Bronchial epithelial cell (primary cell): ENCODE measurements at regions not wholly inside any gene's neighbourhood (a gene's known extent, or its start where the extent isn't known, plus 50 kb on each side); places are given as distances from the start of the nearest gene placed in this dataset.
"Not testable (repeated sequence)": the region's sequence is repeated elsewhere in the genome, so short reads cannot be mapped to it uniquely, and the experiment has no call there.

Source experiments
- DNase-seq: peaks from one replicate; pipeline ENCODE4 v3.0.0-alpha.2; 2010; ENCODE audit warnings: low read depth
- FAIRE-seq: peaks from 2 replicates; lab custom pipeline; 2011; peaks lifted over from hg19 to GRCh38; lab: Jason Lieb, UNC
- H3K27me3 ChIP-seq: 2 replicates; pipeline ENCODE4 v1.5.1; 2011; ENCODE audit warnings: low read length; ENCODE audit not compliant: control insufficient read depth, insufficient read depth
- H3K36me3 ChIP-seq: 2 replicates; pipeline ENCODE4 v1.5.1; 2011; ENCODE audit warnings: low read length; ENCODE audit not compliant: control insufficient read depth, insufficient read depth
- H3K4me3 ChIP-seq: 2 replicates; pipeline ENCODE4 v1.5.1; 2011; ENCODE audit warnings: mild to moderate bottlenecking, low read depth, low read length, control low read depth
- TF ChIP-seq, protein P1 (sequence below): IDR thresholded peaks from 2 replicates; pipeline ENCODE4 v1.5.1; 2011; ENCODE audit warnings: mild to moderate bottlenecking, moderate library complexity, low read length, control low read depth, inconsistent platforms; ENCODE audit not compliant: insufficient read depth, severe bottlenecking

DNA sequence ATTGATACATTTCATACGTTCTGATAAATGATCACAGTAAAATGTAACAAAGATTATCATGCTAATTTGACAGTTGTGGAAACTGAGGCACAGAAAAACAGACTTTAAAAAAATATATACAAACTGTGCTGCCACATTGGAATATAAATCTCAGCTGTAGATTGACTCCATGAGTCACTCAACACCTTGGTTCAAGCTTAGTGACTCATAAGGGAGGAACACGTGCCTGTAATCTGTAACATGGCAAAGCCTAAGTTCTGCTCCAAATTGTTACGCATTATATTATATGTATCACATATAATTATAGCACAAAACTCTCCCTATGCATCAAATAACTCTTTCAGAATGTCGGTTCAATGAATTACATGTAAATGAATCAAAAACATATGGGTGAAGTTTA, 1047.5 kb downstream of the GATA3 start:
- Histone ChIP-seq H3K27me3 (no peaks in the 10 kb centered on the region), H3K36me3 (no peaks in the 10 kb centered on the region), H3K4me3 (no peak overlapping the region)
- peak; percentile 54 for DNase-seq
- TF ChIP-seq, protein P1, sequence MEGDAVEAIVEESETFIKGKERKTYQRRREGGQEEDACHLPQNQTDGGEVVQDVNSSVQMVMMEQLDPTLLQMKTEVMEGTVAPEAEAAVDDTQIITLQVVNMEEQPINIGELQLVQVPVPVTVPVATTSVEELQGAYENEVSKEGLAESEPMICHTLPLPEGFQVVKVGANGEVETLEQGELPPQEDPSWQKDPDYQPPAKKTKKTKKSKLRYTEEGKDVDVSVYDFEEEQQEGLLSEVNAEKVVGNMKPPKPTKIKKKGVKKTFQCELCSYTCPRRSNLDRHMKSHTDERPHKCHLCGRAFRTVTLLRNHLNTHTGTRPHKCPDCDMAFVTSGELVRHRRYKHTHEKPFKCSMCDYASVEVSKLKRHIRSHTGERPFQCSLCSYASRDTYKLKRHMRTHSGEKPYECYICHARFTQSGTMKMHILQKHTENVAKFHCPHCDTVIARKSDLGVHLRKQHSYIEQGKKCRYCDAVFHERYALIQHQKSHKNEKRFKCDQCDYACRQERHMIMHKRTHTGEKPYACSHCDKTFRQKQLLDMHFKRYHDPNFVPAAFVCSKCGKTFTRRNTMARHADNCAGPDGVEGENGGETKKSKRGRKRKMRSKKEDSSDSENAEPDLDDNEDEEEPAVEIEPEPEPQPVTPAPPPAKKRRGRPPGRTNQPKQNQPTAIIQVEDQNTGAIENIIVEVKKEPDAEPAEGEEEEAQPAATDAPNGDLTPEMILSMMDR = no peak
- FAIRE-seq = no peak

- TF ChIP-seq, protein P1 = no peak
- no peak for FAIRE-seq
- H3K27me3 ChIP-seq = no peaks in the 10 kb centered on the region
Measured at GRCh38 chr10:9103301-9103700, 1048.8 kb downstream of the GATA3 start.

DNA sequence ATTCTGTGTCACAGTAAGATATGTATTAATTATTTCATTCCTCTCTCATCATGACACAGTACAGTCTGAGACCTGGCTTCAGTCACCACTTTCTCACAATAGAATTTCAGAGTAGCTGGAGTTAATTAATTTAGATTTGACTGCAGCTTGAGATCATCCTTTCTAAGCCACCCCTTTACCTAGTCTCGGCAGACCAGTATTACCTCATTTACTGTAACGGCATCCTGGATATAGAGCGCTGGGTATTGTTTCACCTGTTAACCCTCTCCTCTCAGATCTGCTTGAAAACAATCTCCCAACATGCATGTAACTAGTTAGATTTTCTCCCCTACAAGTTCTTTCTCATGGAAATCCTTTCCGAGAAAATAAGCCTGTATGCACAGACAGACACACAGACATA, 1057.5 kb downstream of the GATA3 start:
- Histone ChIP-seq H3K27me3 (no peaks in the 10 kb centered on the region), H3K36me3 (no peaks in the 10 kb centered on the region), H3K4me3 (no peak overlapping the region)
- TF ChIP-seq, protein P1 = no peak
- FAIRE-seq = no peak
- no peak for DNase-seq

More at GRCh38 chr10:9103301-9103700, 1048.8 kb downstream of the GATA3 start:
- no peak for DNase-seq
- H3K36me3 ChIP-seq = no peaks in the 10 kb centered on the region
- H3K4me3 ChIP-seq = no peak overlapping the region

- H3K27me3 ChIP-seq = no peaks in the 10 kb centered on the region
- FAIRE-seq (no peak), DNase-seq (no peak)
- no peak overlapping the region for H3K4me3 ChIP-seq
- TF ChIP-seq, protein P1 = no peak
- H3K36me3 ChIP-seq = no peaks in the 10 kb centered on the region
Measured at GRCh38 chr10:9126728-9127127, 1072.2 kb downstream of the GATA3 start.

DNA sequence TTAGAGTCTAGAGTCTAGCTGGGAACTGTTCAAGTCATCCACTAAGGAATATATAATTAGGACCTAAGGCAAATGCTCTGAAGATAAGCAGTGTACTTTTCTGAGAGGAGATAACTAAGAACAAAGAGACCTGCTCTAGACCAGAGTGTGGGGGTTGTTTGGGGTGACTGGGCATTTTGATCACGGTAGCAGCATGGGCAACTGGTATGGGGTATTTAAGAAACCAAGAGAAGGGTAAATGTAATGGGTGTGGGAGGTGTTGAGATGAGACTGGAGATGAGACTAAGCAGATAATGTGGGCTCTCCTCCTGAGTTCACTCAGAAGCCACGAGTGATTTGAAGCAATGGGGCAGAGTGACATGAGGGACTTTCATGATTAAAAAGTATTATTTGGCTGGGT, 1082.9 kb downstream of the GATA3 start:
- H3K27me3 ChIP-seq = no peaks in the 10 kb centered on the region
- FAIRE-seq (no peak), DNase-seq (no peak)
- TF ChIP-seq, protein P1 = no peak
- H3K36me3 ChIP-seq = no peaks in the 10 kb centered on the region
- H3K4me3 ChIP-seq = no peak overlapping the region

GRCh38 chr10:9138829-9139228, 1084.3 kb downstream of the GATA3 start:
- FAIRE-seq, H3K4me3 ChIP-seq, DNase-seq, H3K27me3 ChIP-seq, H3K36me3 ChIP-seq: not testable (repeated sequence)
